ENCODE measurements at regions not wholly inside any gene's neighbourhood (a gene's known extent, or its start where the extent isn't known, plus 50 kb on each side); places are given as distances from the start of the nearest gene placed in this dataset.

DNA sequence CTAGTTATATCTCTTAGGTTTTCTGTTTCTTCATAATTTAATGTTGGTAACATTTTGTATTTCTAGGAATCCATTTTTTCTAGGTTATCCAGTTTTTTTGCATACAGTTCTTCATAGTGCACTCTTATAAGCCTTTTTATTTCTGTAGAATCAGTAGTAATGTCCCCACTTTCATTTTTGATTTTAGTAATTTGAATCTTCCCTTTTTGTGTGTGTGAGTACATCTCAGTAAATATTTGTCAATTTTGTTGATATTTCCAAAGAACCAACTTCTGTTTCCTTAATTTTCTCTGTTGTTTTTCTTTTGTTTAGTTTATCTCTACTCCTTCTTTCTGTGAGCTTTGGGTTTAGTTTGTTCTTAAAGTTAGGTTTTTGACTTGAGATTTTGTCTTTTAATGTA is 507.3 kb upstream of the RGS6 start:
- TF ChIP-seq, protein P1, sequence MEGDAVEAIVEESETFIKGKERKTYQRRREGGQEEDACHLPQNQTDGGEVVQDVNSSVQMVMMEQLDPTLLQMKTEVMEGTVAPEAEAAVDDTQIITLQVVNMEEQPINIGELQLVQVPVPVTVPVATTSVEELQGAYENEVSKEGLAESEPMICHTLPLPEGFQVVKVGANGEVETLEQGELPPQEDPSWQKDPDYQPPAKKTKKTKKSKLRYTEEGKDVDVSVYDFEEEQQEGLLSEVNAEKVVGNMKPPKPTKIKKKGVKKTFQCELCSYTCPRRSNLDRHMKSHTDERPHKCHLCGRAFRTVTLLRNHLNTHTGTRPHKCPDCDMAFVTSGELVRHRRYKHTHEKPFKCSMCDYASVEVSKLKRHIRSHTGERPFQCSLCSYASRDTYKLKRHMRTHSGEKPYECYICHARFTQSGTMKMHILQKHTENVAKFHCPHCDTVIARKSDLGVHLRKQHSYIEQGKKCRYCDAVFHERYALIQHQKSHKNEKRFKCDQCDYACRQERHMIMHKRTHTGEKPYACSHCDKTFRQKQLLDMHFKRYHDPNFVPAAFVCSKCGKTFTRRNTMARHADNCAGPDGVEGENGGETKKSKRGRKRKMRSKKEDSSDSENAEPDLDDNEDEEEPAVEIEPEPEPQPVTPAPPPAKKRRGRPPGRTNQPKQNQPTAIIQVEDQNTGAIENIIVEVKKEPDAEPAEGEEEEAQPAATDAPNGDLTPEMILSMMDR (IDR thresholded peaks at IDR 0.05): no peak
- TF ChIP-seq POLR2A (IDR thresholded peaks at IDR 0.05): no peak

Measured in uterus (tissue), 2 donors.